Smooth muscle cell (in vitro differentiated cells): ENCODE measurements at regions not wholly inside any gene's neighbourhood (a gene's known extent, or its start where the extent isn't known, plus 50 kb on each side); places are given as distances from the start of the nearest gene placed in this dataset.

Experiments
- DNase-seq: peaks from one replicate; lab custom pipeline; 2025; ENCODE audit not compliant: unreplicated experiment; lab: John Stamatoyannopoulos, UW
- H2AFZ ChIP-seq: fragments of 200-600 bp; sonication (generic); 2 replicates; pipeline ENCODE4 v1.6.0; 2016; ENCODE audit warnings: antibody characterized with exemption, low read depth, mild to moderate bottlenecking
- H3F3A ChIP-seq: fragments of 200-600 bp; sonication (generic); 2 replicates; pipeline ENCODE4 v1.6.0; 2017; ENCODE audit warnings: antibody characterized with exemption, low read depth
- H3K27ac ChIP-seq: fragments of 200-600 bp; sonication (generic); 2 replicates; pipeline ENCODE4 v1.5.1; 2016; ENCODE audit warnings: low read depth, mild to moderate bottlenecking
- H3K27me3 ChIP-seq: fragments of 200-600 bp; sonication (generic); 2 replicates; pipeline ENCODE4 v1.6.1; 2016; ENCODE audit warnings: low read depth, mild to moderate bottlenecking
- H3K36me3 ChIP-seq: fragments of 200-600 bp; sonication (generic); 2 replicates; pipeline ENCODE4 v1.5.1; 2016; ENCODE audit warnings: low read depth
- H3K4me1 ChIP-seq: fragments of 200-600 bp; sonication (generic); 2 replicates; pipeline ENCODE4 v1.5.1; 2016; ENCODE audit warnings: low read depth
- H3K4me2 ChIP-seq: fragments of 200-600 bp; sonication (generic); 2 replicates; pipeline ENCODE4 v1.6.0; 2016; ENCODE audit warnings: mild to moderate bottlenecking
- H3K4me3 ChIP-seq: fragments of 200-600 bp; sonication (generic); 2 replicates; pipeline ENCODE4 v1.5.1; 2016; ENCODE audit warnings: mild to moderate bottlenecking
- H3K79me2 ChIP-seq: fragments of 200-600 bp; sonication (generic); 2 replicates; pipeline ENCODE4 v1.6.0; 2016; ENCODE audit warnings: low read depth, mild to moderate bottlenecking
- H3K9ac ChIP-seq: fragments of 200-600 bp; sonication (generic); 2 replicates; pipeline ENCODE4 v1.6.0; 2016; ENCODE audit warnings: low read depth
- H3K9me3 ChIP-seq: fragments of 200-600 bp; sonication (generic); replicated peaks from 2 replicates; pipeline ENCODE4 v1.5.1; 2016; ENCODE audit warnings: low read depth
- H4K20me1 ChIP-seq: fragments of 200-600 bp; sonication (generic); 2 replicates; pipeline ENCODE4 v1.6.0; 2016; ENCODE audit warnings: low read depth
- CTCF ChIP-seq: fragments of 200-600 bp; sonication (generic); IDR thresholded peaks from 2 replicates; pipeline ENCODE4 v1.5.1; 2017; ENCODE audit warnings: borderline replicate concordance, mild to moderate bottlenecking, antibody characterized with exemption; ENCODE audit not compliant: insufficient read depth, poor library complexity, severe bottlenecking
- WGBS: methylation state at CpG from one replicate; pipeline ENCODE4 v1.1.7; 2016; ENCODE audit warnings: low lambda C conversion rate; 5-methylcytosine and 5-hydroxymethylcytosine counted together

GRCh38 chr18:39839782-39840181, 2115.3 kb upstream of the PIK3C3 start:
- no peaks in the 10 kb centered on the region for H3K79me2 ChIP-seq
- no peak overlapping the region for H3K4me2 ChIP-seq
- no peak overlapping the region for H3K27ac ChIP-seq

GRCh38 chr18:39838831-39839230, 2116.2 kb upstream of the PIK3C3 start:
- TF ChIP-seq CTCF = no peak
- H3K79me2 ChIP-seq = no peaks in the 10 kb centered on the region

More at GRCh38 chr18:39839782-39840181, 2115.3 kb upstream of the PIK3C3 start:
- Histone ChIP-seq H3K4me3 (no peak overlapping the region), H3K27me3 (no peaks in the 10 kb centered on the region), H3K9ac (no peak overlapping the region), H3K36me3 (no peaks in the 10 kb centered on the region), H2AFZ (no peak overlapping the region), H3K9me3 (no peaks in the 10 kb centered on the region), H4K20me1 (no peaks in the 10 kb centered on the region), H3F3A (no peaks in the 10 kb centered on the region), H3K4me1 (peaks cover 9% of the 10 kb centered on the region)
- TF ChIP-seq CTCF = no peak
- WGBS = 87% methylated on average over 4 of the region's 4 CpGs
- DNase-seq = no peak

GRCh38 chr18:39835303-39836030, 2119.6 kb upstream of the PIK3C3 start:
- H3F3A ChIP-seq = no peaks in the 10 kb centered on the region
- no peak for TF ChIP-seq CTCF
- no peak overlapping the region for H2AFZ ChIP-seq
- H3K27me3 ChIP-seq = no peaks in the 10 kb centered on the region
- no peaks in the 10 kb centered on the region for H3K36me3 ChIP-seq
- H3K4me3 ChIP-seq = no peak overlapping the region
- DNase-seq = no peak
- no peaks in the 10 kb centered on the region for H3K4me1 ChIP-seq
- no peak overlapping the region for H3K4me2 ChIP-seq
- no peak overlapping the region for H3K9ac ChIP-seq
- no peak overlapping the region for H3K27ac ChIP-seq
- H3K79me2 ChIP-seq = no peaks in the 10 kb centered on the region
- WGBS = 80% methylated on average over 4 of the region's 4 CpGs
- no peaks in the 10 kb centered on the region for H3K9me3 ChIP-seq
- H4K20me1 ChIP-seq = no peaks in the 10 kb centered on the region

More at GRCh38 chr18:39838831-39839230, 2116.2 kb upstream of the PIK3C3 start:
- H4K20me1 ChIP-seq = no peaks in the 10 kb centered on the region
- DNase-seq = no peak
- H3K4me1 ChIP-seq = no peaks in the 10 kb centered on the region
- no peaks in the 10 kb centered on the region for H3K9me3 ChIP-seq
- H3K4me2 ChIP-seq = no peak overlapping the region
- H3K36me3 ChIP-seq = no peaks in the 10 kb centered on the region
- H3K9ac ChIP-seq = no peak overlapping the region
- no peaks in the 10 kb centered on the region for H3F3A ChIP-seq
- no peak overlapping the region for H3K27ac ChIP-seq
- H3K27me3 ChIP-seq = no peaks in the 10 kb centered on the region
- H2AFZ ChIP-seq = no peak overlapping the region
- WGBS = 88% methylated on average over 3 of the region's 3 CpGs
- no peak overlapping the region for H3K4me3 ChIP-seq

GRCh38 chr18:39834636-39835035, 2120.4 kb upstream of the PIK3C3 start:
- WGBS = 96% methylated on average over 4 of the region's 4 CpGs

More at GRCh38 chr18:39834636-39835035, 2120.4 kb upstream of the PIK3C3 start:
- Histone ChIP-seq H4K20me1 (no peaks in the 10 kb centered on the region), H3K4me3 (no peak overlapping the region), H3K27me3 (no peaks in the 10 kb centered on the region), H3F3A (no peaks in the 10 kb centered on the region), H3K9me3 (no peaks in the 10 kb centered on the region), H3K4me2 (no peak overlapping the region), H3K27ac (no peak overlapping the region), H3K36me3 (no peaks in the 10 kb centered on the region), H2AFZ (no peak overlapping the region), H3K4me1 (no peaks in the 10 kb centered on the region), H3K79me2 (no peaks in the 10 kb centered on the region), H3K9ac (no peak overlapping the region)
- no peak for DNase-seq
- no peak for TF ChIP-seq CTCF
